GM18868 (cell line): ENCODE measurements at regions not wholly inside any gene's neighbourhood (a gene's known extent, or its start where the extent isn't known, plus 50 kb on each side); places are given as distances from the start of the nearest gene placed in this dataset.
"Not testable (repeated sequence)": the region's sequence is repeated elsewhere in the genome, so short reads cannot be mapped to it uniquely, and the experiment has no call there.

Experiments used
- ATAC-seq: cut with Tn5 transposase; IDR thresholded peaks from one replicate; pipeline ENCODE4 v1.9.1; 2021; ENCODE audit warnings: mild to moderate bottlenecking, moderate library complexity; ENCODE audit not compliant: unreplicated experiment

DNA sequence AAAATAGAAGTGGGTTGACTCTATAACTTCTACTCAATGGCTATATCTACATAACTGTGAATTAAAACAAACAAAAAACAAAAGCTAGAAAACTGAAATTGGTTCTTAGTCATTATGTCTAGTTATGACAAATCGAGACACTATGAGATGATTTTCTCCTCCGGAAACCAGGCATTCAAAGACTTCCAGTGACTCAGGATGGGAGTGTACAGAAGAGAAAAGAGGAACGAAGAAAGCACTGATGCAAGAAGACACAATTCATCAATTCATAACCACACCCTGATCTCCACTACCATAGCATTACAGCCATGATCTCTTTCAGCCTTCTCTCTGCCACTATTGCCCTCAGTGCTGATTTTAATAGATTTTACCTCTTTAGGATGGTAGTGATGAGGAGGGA is 253.6 kb downstream of the CBLL2 start:
- peak; percentile 99 for ATAC-seq

DNA sequence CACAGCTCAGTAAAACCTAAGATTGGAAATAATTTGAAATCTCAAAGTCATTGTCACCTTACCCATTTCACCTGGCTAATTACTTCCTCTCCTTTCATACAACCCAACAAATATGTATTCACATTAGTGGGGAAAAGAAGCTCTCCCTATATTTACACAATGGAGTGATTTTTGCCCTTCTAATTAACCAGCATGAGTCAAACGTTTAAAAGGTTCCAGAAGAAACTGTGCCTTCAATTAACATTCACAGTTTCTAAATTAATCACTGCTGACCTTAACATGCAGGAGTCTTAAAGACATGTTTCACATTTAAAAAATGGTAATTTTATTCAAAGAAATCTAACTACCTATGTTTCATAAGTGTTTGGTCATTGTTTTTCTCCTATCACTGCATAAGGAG is 254.6 kb downstream of the CBLL2 start:
- ATAC-seq, result no peak

DNA sequence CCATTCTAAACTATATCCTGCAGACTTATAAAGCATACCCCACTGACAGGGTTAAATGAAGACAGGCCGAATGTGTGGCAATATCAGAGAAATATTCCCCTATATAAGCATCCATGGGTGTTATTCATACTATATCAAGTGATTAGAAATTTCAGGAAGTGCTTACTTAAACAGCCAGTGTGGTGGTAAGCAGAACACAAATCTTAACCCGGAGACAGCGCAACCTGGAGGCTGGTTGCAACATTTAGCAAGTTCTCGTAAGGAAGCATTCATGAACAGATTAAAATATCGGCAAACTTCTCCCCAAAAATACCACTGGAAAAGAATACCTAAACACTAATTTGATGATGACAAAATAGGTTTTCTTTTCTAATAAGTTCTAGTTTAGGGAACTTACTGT is 261.2 kb downstream of the CBLL2 start:
- ATAC-seq, result no peak

DNA sequence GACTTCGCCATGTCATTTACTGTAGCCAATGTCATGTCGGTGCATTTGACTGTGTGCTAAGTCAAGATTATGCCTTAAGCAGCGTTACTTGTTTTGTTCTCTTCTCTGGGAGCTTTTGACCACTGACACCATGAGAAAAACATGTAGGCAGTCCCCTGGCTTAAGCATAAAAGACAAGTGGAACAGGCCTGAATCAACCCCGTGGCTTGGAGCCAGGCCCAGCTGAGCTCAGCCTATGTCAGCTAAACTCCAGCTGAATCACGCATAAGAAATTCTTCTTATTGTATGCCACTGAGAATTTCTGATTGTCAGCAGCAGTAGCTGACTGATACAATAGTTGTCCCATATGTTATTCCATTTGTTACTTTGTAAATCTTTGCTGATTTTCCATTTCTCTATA is 261.9 kb downstream of the CBLL2 start:
- ATAC-seq, result no peak

DNA sequence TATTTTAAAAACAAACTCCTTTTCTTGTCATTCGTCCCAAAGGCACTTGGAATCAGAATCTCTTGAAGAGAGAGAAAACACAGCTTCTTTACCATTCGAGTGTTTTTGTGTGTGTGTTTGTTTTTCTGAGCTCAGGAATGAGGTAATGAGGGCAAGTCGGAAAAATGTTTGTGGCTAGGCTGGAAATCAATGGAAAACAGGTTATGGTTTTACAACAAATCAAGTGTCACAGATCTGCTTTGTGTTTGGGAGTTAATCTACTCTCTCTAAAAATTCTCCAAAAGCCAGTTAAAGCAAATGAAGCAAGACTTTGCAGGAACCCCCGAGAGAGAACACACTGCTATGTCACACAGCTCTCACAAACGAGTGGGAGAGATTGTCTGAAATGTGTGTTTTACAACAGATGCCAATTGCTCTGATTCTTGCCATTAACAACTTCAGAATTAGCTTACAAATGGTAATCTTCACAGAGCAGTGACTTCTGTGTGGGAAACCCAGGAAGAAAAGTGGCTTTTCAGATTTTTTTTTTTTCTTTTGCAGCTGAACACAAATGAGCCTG is 264.1 kb downstream of the CBLL2 start:
- no peak for ATAC-seq

DNA sequence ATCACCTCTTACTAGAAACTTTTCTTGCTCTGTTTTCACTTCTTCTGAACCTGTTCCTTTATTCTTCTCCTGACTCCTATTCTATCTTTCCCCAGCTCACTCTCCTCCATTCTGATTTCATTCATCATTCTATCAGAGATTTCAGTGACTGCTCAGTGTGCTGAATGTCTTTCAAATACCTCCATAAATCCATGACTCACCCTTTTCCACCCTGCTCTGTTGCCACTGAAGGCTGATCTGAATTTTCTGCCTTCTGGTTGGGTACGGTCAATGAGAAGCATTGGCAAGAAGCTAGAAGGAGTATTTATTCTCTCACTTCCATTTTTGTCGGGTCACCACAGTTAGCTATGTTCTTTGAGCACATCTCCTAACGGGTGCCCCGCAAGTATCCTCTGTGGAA is 265.9 kb downstream of the CBLL2 start:
- no peak for ATAC-seq

DNA sequence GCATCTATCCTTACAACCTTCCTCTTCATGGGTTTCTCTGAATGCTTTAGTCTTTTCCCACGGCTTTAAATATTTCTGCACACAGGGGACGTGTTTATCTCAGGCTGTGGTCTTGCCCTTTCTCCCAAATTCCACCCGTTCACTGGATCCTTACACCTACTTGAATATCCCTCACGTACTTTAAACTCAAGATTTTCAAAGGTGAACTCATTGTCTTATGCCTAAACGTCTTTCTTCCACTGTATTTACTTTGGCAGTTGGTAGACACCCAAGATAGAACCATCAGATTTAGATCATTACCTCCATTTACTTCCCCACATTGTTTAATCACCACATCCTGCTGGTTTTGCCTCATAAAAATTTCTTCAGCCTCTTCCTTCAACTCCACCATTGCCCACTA is 269.2 kb downstream of the CBLL2 start:
- ATAC-seq, result no peak

DNA sequence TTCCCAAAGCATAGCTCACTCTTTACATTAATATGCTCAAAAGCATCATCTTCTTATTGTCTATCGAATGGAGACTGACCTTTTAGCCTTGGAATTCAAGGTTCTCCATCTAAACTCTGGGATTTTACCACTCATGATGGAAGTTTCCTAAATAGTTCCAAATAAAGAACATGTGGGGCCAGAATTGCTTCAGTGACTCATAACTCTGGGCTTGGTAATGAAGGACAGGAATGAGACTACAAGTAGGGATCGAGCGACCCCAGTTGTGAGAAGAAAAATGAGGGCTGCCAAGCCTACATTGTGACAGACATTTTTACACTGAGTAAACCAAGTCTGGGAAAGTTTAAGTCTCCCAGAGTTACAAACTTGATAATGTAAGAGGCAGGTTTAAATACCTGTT is 269.9 kb downstream of the CBLL2 start:
- no peak for ATAC-seq

DNA sequence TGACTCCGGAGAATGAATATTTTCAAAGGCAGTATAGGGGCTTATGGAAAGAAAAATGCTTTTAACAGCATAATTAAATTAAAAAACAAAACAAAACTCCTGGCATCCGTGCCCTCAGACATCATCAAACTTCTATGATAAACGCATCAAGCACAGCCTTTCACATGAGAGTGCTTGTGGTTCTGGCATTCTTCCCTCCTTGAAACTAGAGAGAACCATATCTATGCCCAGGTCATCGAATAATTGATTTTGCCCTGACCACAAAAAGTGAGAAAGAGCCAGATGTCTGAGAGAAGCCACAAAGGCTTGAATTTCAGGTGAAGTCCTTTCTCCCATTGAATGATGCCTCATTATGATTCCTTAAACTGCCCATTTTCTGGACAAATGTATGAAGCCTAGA is 286.8 kb downstream of the CBLL2 start:
- ATAC-seq, result no peak

DNA sequence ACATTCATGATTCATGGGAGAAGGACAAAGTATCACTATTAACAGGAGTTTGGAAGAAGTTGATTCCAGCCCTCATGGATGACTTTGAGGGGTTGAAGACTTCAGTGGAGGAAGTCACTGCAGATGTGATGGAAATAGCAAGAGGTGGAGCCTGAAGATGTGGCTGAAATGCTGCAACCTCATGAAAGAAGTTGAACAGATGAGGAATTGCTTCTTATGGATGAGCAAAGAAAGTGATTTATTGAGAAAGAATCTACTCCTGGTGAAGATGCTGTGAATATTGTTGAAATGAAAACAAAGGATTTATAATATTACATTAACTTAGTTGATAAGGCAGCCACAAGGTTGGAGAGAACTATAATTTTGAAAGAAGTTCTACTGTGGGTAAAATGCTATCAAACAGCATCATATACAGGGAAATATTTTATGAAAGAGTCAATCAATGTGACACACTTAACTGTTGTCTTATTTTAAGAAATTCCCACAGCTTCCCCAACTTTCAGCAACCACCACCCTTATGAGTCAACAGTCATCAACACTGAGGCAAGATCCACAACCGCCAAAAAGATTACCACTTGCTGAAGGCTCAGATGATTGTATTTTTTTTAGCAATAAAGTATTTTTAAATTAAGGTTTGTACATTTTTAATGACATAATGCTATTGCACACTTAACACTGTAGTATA is 302.6 kb downstream of the CBLL2 start:
- ATAC-seq, result no peak

DNA sequence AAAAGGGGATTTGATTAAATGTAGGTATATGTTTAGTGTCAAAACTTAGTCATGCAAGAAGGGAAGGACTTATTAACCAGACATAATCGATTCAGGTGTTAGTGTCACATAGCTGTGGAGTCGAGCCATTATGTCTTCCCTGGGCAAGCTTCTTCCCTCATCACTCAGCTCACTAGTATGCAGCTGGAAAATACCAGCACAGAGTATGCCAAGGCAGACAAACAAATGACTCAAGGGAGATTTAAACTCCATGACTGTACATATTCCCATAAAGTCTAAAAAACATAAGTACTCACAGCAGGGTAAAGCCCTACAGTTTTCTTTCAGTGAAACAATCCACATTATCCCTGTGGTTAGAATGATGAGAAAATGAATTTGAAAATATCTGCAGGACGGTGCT is 304.5 kb downstream of the CBLL2 start:
- no peak for ATAC-seq

DNA sequence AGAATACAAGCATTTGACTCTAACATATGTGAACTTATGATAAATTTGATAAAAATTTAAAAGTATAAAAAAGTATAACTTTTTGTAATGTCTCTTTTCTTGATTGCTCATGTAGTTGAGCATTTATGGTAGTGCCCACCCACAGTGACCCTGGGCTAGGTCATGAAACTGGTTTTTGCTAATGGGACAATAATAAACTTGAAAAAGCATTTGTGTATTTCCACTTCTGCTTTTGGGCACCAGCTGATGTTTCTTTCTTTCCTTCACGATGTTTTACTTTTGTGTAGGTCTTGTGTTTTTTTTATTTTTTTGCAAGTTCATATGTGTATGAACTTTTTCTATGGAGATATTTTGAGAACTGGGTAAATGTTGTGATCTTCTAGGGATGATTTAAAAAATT is 313.1 kb downstream of the CBLL2 start:
- ATAC-seq, result peak; percentile 68

DNA sequence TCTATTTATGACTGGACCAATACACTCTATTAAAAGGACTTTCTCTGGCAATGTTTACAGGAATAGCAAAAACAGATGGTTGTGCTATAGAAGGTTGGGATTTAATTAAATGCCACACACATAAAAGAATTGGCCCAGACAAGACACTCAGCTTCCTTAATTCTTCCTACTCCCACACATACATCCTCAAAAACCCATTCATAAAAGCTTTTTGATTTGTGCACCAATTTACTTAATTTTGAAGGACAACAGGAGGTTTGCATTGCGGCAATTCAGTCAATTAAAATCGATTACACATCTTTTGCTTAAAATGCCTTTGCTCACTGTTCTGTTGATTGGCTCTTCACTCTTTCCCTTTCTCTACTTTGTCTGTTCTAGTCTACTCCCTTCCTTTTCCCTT is 317.1 kb downstream of the CBLL2 start:
- no peak for ATAC-seq

DNA sequence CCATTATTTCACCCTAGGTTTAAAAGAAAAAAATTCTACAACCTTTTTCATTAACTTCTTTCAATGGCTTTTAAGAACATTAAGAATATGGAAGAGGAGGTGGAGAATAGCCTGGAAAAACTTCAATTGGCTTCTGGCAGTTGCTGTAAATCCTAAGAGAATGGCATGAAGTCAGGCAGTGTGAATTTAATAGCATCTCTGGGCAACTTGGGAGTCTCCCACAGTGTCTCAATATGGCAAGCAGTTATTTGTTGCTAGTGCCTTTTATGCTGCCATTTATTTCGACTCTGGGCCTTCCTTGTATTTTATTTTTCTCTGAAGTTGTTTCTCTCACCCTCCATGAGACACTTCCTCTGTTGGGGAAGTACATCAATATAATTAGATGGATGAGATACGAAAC is 322.1 kb downstream of the CBLL2 start:
- ATAC-seq, result no peak

DNA sequence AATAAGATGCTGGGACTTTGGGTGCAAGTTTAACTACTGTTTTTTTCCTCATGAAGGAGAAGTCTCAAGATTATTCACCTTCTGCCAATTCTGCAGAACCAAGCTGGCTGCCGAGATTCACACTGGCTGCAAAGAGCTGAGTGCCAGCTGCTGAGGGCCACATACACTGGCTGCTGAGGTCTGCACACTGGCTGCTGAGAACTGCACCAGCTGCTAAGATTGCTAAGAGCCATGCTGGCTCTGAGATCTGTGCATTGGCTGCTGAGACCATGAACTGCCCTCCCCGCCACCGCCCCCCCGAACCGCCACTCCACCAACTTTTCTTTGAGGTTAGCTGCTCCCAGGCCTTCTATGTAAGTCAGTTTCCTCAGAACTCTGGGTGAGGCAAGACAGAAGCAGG is 330.3 kb downstream of the CBLL2 start:
- ATAC-seq, result no peak

DNA sequence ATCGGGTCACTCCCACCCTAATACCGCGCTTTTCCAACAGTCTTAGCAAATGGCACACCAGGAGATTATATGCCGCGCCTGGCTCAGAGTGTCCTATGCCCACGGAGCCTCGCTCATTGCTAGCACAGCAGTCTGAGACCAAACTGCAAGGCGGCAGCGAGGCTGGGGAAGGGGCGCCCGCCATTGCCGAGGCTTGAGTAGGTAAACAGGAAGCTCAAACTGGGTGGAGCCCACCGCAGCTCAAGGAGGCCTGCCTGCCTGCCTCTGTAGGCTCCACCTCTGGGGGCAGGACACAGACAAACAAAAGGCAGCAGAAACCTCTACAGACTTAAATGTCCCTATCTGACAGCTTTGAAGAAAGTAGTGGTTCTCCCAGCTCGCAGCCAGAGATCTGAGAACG is 336.7 kb downstream of the CBLL2 start:
- ATAC-seq, result not testable (repeated sequence)

DNA sequence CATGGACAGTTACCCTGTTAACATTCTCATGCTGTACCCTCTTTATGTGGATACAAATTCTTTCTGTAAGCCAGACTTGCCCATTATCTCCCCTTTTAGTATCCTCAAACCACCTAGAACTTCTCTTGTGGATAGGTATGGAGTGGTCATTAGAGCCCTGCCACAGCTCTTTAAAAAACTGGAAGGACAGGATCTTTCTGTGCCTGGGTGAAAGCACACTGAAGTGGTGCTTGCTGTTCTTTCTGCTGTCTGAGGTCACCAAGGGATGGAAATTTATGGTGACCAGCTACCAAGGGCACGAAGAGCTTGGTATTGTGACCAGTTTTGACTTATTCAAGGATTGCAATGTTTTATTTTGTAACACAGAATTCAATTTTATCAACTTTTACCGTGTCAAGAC is 344.2 kb downstream of the CBLL2 start:
- ATAC-seq, result no peak

DNA sequence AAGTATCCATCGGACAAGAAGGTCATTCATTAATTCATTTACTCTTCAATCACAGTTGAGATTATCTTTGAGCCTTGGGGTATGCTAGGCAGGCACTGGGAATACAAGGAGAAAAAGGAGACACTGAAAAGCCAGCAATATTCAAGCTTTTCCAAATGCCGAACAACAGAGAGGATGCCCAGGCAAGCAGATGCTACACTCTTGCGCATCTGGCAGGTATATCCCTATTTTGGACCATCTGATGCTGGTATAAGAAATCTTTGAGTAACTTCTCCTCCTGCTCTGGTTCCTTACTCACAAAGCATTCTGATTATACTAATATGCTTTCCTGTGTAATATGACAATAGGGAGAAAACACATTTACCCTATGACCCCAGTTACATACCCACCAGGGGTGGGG is 354.9 kb downstream of the CBLL2 start:
- no peak for ATAC-seq

DNA sequence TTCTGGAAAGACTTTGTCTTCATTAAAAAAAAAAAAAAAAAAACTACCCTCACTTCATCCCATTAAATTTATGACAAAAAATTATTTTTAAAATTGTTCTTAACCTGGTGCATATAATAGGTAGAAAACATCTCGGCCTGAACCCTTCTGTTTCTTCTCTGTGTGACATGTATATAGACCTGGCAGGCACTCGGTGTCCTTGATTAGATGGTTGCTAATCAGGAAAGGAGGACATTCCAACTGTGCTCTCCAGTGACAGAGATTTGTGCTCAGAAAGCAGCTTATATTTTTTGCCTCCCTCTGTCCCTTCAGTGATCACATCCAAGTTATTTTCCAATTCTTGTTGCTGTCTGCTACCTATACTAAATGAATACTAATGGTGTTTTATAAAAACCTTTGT is 355.6 kb downstream of the CBLL2 start:
- ATAC-seq, result no peak

DNA sequence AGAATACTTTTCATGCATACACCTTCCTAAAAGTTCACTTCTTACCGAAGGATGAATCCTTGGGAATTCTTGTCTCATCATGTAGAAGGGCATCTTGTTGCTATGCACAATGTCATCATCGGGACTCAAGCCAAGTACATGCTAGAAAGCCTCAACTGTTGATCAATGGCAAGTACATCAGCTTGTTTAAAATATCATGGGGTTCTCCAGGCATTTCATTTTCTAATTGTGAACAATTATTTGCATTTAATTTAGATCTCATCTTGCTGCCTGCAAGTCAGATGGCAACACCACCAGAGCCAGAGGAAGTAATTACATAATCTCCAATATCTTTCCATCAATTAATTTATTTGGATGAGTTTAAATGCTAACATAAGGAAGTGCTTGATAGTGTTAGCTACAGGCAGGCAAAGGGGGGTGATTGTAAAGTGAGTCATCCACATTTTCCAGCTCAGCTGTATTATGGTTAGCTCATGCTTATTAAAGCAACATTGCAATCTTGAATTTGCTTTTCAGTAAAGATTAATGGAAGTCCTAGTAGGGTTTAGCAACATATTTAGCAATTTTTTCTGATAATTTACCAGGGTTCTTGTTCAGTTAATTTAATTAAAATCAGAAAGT is 356.5 kb downstream of the CBLL2 start:
- no peak for ATAC-seq

DNA sequence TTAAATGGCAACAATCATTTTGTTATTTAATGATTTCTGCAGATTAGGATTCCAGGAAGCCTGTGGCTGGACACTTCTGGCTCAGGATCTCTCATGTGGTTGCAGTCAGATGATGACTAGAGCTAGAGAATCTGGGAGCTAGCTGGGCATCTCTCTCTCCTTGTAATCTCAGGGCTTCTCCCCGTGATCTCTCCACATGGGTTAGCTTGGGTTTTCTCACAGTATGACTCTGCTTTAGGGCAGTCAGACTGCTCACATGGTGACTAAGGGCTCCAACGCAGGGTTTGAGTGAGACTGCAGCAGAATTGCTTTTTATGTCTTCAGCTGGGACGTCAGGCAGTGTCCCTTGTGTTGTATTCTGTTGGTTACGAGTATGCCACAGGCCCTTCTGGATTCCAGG is 361.4 kb downstream of the CBLL2 start:
- no peak for ATAC-seq

DNA sequence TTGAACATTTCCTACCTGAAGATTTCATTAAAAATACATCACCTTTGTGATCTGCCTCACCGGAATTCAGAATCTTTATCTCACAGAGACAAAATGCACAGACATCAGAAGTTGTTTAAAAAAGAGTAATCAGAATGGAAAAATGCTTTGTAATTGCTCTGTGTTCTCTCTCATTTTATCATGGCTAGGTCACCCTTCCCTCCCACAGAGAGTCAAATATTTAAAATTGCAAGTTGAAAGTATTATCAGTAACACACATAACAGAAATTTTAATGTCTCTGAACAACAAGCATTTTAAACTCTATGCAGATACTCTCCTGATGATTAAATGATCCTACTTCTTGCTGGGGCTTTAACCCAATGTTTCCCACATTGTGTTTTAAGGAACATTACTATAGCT is 362.0 kb downstream of the CBLL2 start:
- ATAC-seq, result no peak

DNA sequence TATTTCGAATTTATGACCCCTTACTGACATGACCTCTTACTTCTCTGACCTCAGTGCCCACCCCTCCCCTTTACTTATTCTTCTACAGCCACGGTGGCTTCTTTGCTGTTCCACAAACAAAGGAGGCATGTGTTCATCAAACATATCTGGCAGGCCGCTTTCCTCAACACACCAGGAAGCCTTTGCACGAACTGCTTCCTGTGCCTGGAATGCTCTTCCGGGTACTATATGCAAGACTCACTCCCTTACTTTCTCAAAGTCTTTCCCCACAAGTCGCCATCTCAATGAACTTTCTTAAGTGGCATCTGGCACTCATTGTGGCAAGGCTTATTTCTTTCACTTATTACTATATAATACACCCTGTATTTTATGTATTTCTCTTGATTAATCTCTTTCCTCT is 351.5 kb upstream of the DDX53 start:
- no peak for ATAC-seq
